Parathyroid adenoma (tissue), 2 donors: ENCODE measurements at regions not wholly inside any gene's neighbourhood (a gene's known extent, or its start where the extent isn't known, plus 50 kb on each side); places are given as distances from the start of the nearest gene placed in this dataset.

Experiments
- H2AFZ ChIP-seq: fragments of 300-600 bp; sonication (generic); one replicate; pipeline ENCODE4 v1.7.0; 2017; ENCODE audit warnings: antibody characterized with exemption, mild to moderate bottlenecking
- H3K27ac ChIP-seq: fragments of 300-600 bp; sonication (generic); one replicate; pipeline ENCODE4 v1.7.0; 2017
- H3K27me3 ChIP-seq: fragments of 300-600 bp; sonication (generic); one replicate; pipeline ENCODE4 v1.7.0; 2017; ENCODE audit warnings: low read length; ENCODE audit not compliant: control insufficient read depth, insufficient read depth
- H3K36me3 ChIP-seq: fragments of 300-600 bp; sonication (generic); one replicate; pipeline ENCODE4 v1.7.0; 2017; ENCODE audit warnings: low read length; ENCODE audit not compliant: control insufficient read depth, insufficient read depth
- H3K4me1 ChIP-seq: fragments of 300-600 bp; sonication (generic); one replicate; pipeline ENCODE4 v1.7.0; 2017; ENCODE audit warnings: control low read depth
- H3K4me2 ChIP-seq: fragments of 300-600 bp; sonication (generic); one replicate; pipeline ENCODE4 v1.7.0; 2017; ENCODE audit warnings: low read length
- H3K4me3 ChIP-seq: fragments of 300-600 bp; sonication (generic); one replicate; pipeline ENCODE4 v1.7.0; 2017; ENCODE audit warnings: low read depth, low read length
- H3K79me2 ChIP-seq: fragments of 300-600 bp; sonication (generic); one replicate; pipeline ENCODE4 v1.7.0; 2017; ENCODE audit warnings: control low read depth
- H3K9ac ChIP-seq: fragments of 300-600 bp; sonication (generic); one replicate; pipeline ENCODE4 v1.7.0; 2017; ENCODE audit warnings: mild to moderate bottlenecking
- H3K9me3 ChIP-seq: fragments of 300-600 bp; sonication (generic); one replicate; pipeline ENCODE4 v1.7.0; 2017; ENCODE audit warnings: low read length; ENCODE audit not compliant: control insufficient read depth
- CTCF ChIP-seq: fragments of 300-600 bp; sonication (generic); IDR thresholded peaks from one replicate; pipeline ENCODE4 v1.7.0; 2017; ENCODE audit warnings: antibody characterized with exemption, mild to moderate bottlenecking
- donor health status: primary hyperparathyroidism.

- no peaks in the 10 kb centered on the region for H3K9me3 ChIP-seq
- no peaks in the 10 kb centered on the region for H3K4me1 ChIP-seq
- H2AFZ ChIP-seq: no peak overlapping the region
- TF ChIP-seq CTCF: no peak
- H3K27me3 ChIP-seq: no peaks in the 10 kb centered on the region
- no peaks in the 10 kb centered on the region for H3K36me3 ChIP-seq
- no peak overlapping the region for H3K4me2 ChIP-seq
- no peak overlapping the region for H3K9ac ChIP-seq
- no peak overlapping the region for H3K27ac ChIP-seq
- no peak overlapping the region for H3K4me3 ChIP-seq
- H3K79me2 ChIP-seq: no peaks in the 10 kb centered on the region
These were observed 127.5 kb upstream of the SOD1 start for GRCh38 chr21:31531967-31532366.

- H3K4me3 ChIP-seq: no peak overlapping the region
- H3K36me3 ChIP-seq: no peaks in the 10 kb centered on the region
- no peaks in the 10 kb centered on the region for H3K9me3 ChIP-seq
- no peak overlapping the region for H3K4me2 ChIP-seq
- H2AFZ ChIP-seq: no peak overlapping the region
- TF ChIP-seq CTCF: no peak
- H3K79me2 ChIP-seq: no peaks in the 10 kb centered on the region
- no peaks in the 10 kb centered on the region for H3K27me3 ChIP-seq
- no peaks in the 10 kb centered on the region for H3K4me1 ChIP-seq
- no peak overlapping the region for H3K9ac ChIP-seq
- no peak overlapping the region for H3K27ac ChIP-seq
These were observed 128.4 kb upstream of the SOD1 start for GRCh38 chr21:31530897-31531705.

GRCh38 chr21:31530364-31530763 lies 129.1 kb upstream of the SOD1 start:
- TF ChIP-seq CTCF: no peak
- Histone ChIP-seq H2AFZ (no peak overlapping the region), H3K9me3 (no peaks in the 10 kb centered on the region), H3K4me2 (no peak overlapping the region), H3K27ac (no peak overlapping the region), H3K4me3 (no peak overlapping the region), H3K4me1 (no peaks in the 10 kb centered on the region), H3K27me3 (no peaks in the 10 kb centered on the region), H3K36me3 (no peaks in the 10 kb centered on the region), H3K9ac (no peak overlapping the region), H3K79me2 (no peaks in the 10 kb centered on the region)

GRCh38 chr21:31529406-31529805 lies 130.1 kb upstream of the SOD1 start:
- no peak overlapping the region for H2AFZ ChIP-seq
- H3K9ac ChIP-seq: no peak overlapping the region
- H3K36me3 ChIP-seq: no peaks in the 10 kb centered on the region
- H3K4me2 ChIP-seq: no peak overlapping the region
- H3K27ac ChIP-seq: no peak overlapping the region
- no peaks in the 10 kb centered on the region for H3K79me2 ChIP-seq
- no peaks in the 10 kb centered on the region for H3K9me3 ChIP-seq
- no peak overlapping the region for H3K4me3 ChIP-seq
- no peaks in the 10 kb centered on the region for H3K4me1 ChIP-seq
- H3K27me3 ChIP-seq: no peaks in the 10 kb centered on the region
- TF ChIP-seq CTCF: no peak

GRCh38 chr21:31526040-31526439 lies 133.5 kb upstream of the SOD1 start:
- H3K27ac ChIP-seq: no peak overlapping the region
- no peak for TF ChIP-seq CTCF

More at GRCh38 chr21:31526040-31526439, 133.5 kb upstream of the SOD1 start:
- Histone ChIP-seq H3K27me3 (no peaks in the 10 kb centered on the region), H3K9ac (no peak overlapping the region), H3K79me2 (no peaks in the 10 kb centered on the region), H3K4me2 (no peak overlapping the region), H3K4me1 (no peaks in the 10 kb centered on the region), H3K9me3 (no peaks in the 10 kb centered on the region), H2AFZ (no peak overlapping the region), H3K4me3 (no peak overlapping the region), H3K36me3 (no peaks in the 10 kb centered on the region)
